Heart right ventricle (tissue), 16 donors: ENCODE measurements at regions not wholly inside any gene's neighbourhood (a gene's known extent, or its start where the extent isn't known, plus 50 kb on each side); places are given as distances from the start of the nearest gene placed in this dataset.

Experiments
- ATAC-seq, 8 donors: fragments of 200-7000 bp; cut with Tn5 transposase; one replicate each; pipeline ENCODE4 v1.9.1; 2020; ENCODE audit warnings: mild to moderate bottlenecking in 8 of 8, moderate library complexity in 8 of 8, moderate number of reproducible peaks in 1 of 8
- DNase-seq, 2 donors: peaks; one replicate each; pipeline ENCODE4 v3.0.0-alpha.2; 2020
- H3K27ac ChIP-seq, 10 donors: fragments of 200-600 bp; sonication (generic) in 2 of 10; one replicate each; pipeline versions ENCODE4 v1.5.0 to v1.8.0; 2020 to 2022; ENCODE audit warnings: mild to moderate bottlenecking in 3 of 10
- H3K27me3 ChIP-seq, 7 donors: fragments of 200-600 bp; one replicate each; pipeline ENCODE4 v1.8.0; 2021 to 2022; ENCODE audit warnings: mild to moderate bottlenecking in 2 of 7
- H3K36me3 ChIP-seq, 9 donors: fragments of 200-600 bp; sonication (generic) in 1 of 9; one replicate each; pipeline versions ENCODE4 v1.5.0 to v1.8.0; 2020 to 2022; ENCODE audit warnings: mild to moderate bottlenecking in 2 of 9
- H3K4me1 ChIP-seq, 9 donors: fragments of 200-600 bp; sonication (generic) in 1 of 9; one replicate each; pipeline versions ENCODE4 v1.5.0 to v1.8.0; 2020 to 2022; ENCODE audit warnings: mild to moderate bottlenecking in 4 of 9
- H3K4me3 ChIP-seq, 10 donors: fragments of 200-600 bp; sonication (generic) in 2 of 10; one replicate each; pipeline versions ENCODE4 v1.5.0 to v1.8.0; 2020 to 2022; ENCODE audit warnings: mild to moderate bottlenecking in 7 of 10, moderate library complexity in 2 of 10
- H3K9me3 ChIP-seq, 11 donors: fragments of 200-600 bp in 10 of 11; sonication (generic) in 2 of 11; one replicate each; pipeline versions ENCODE4 v1.5.0 to v1.8.0; 2013 to 2022; ENCODE audit warnings: mild to moderate bottlenecking in 2 of 11, control low read depth in 1 of 11, moderate library complexity in 1 of 11
- WGBS, 2 donors: extraction: QIAGEN DNeasy Blood & Tissue Kit; methylation state at CpG; one replicate each; pipeline ENCODE4 v1.1.7; 2013; ENCODE audit warnings: inconsistent platforms in 1 of 2; 5-methylcytosine and 5-hydroxymethylcytosine counted together
- intact Hi-C, 10 donors: fragments of 100-400 bp; cut with DNase I; formaldehyde crosslinking; loops; one replicate each; pipeline versions ENCODE4 v1.11.1 to v1.14.2; 2022
- TF ChIP-seq, protein P1 (sequence below), 9 donors: fragments of 200-600 bp; sonication (generic) in 2 of 9; IDR thresholded peaks; one replicate each; pipeline versions ENCODE4 v1.5.0 to v1.8.0; 2021 to 2022; ENCODE audit warnings: antibody characterized with exemption in 9 of 9, mild to moderate bottlenecking in 5 of 9, moderate library complexity in 1 of 9
- donor health status: Arrhythmogenic right ventricular cardiomyopathy.
- donor health status: ischemic (EF 13 %, LVEDD 7.1; RV severe dilation, severe dysfunction).
- donor health status: healthy with polysubstance abuse.
- donor health status: DM: no; HTN: yes; CAD: no.
- donor health status: DM: no; HTN: no; CAD: no.
- donor health status: ischemic (EF 25% LVEDD 6.9; RV normal size, moderate dysfunction).
- donor health status: ischemic (EF 25% LVEDD 5.7; RV mildly dilated, moderate dysfunction).
- donor health status: healthy.
- donor health status: DM: yes; HTN: yes; CAD: no.
- donor health status: Ischemic cardiomyopathy.
- donor health status: ischemic (EF 35%, LVEDD 5.7; RV mildly dilated, moderate dysfunction).
- donor health status: nonischemic (EF 11% LVEDD 7.7; RV severe dilation, severe dysfunction).
- donor health status: DM: yes; HTN: yes; CAD: no.
- donor health status: PGD.
- donor health status: ischemic (EF 29% LVEDD 5.4; RV normal size, mild dysfunction).
- donor health status: nonischemic (EF 23%, LVEDD 6.1; RV moderate dilation, normal function).

DNA sequence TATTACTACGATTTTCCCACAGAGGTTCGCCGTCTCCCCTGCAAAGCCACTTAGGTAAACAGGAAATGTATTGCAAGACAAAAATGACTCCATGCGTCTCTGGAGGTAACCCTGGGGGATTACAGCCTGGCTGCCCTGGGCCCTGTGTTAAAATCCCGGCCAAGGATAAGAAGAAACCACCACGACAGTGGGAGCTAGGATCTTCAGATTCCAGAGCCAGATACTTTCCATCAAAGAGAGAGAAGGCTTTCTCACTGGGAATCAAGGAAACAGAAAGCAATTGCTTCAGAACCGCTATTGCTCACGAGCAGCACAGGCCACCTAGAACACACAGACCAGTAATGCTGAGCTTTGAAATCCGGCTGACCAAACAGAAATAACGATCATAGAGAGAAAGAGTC, 97.9 kb upstream of the ZNF516 start:
- intact Hi-C loops, result no loop called here
- ATAC-seq (no peak), DNase-seq (no peak)
- Histone ChIP-seq H3K36me3 (no peaks in the 10 kb centered on the region), H3K4me1 (peaks cover 0 to 22% (median 4%) of the 10 kb centered on the region in 9 donors), H3K4me3 (no peak overlapping the region), H3K27me3 (peaks cover 0 to 56% (median 50%) of the 10 kb centered on the region in 7 donors), H3K27ac (no peak overlapping the region), H3K9me3 (no peaks in the 10 kb centered on the region)
- 30 to 38% methylated on average over 10 of the region's 10 CpGs for WGBS, 2 donors
- TF ChIP-seq, protein P1, sequence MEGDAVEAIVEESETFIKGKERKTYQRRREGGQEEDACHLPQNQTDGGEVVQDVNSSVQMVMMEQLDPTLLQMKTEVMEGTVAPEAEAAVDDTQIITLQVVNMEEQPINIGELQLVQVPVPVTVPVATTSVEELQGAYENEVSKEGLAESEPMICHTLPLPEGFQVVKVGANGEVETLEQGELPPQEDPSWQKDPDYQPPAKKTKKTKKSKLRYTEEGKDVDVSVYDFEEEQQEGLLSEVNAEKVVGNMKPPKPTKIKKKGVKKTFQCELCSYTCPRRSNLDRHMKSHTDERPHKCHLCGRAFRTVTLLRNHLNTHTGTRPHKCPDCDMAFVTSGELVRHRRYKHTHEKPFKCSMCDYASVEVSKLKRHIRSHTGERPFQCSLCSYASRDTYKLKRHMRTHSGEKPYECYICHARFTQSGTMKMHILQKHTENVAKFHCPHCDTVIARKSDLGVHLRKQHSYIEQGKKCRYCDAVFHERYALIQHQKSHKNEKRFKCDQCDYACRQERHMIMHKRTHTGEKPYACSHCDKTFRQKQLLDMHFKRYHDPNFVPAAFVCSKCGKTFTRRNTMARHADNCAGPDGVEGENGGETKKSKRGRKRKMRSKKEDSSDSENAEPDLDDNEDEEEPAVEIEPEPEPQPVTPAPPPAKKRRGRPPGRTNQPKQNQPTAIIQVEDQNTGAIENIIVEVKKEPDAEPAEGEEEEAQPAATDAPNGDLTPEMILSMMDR (IDR thresholded peaks at IDR 0.05), result no peak

DNA sequence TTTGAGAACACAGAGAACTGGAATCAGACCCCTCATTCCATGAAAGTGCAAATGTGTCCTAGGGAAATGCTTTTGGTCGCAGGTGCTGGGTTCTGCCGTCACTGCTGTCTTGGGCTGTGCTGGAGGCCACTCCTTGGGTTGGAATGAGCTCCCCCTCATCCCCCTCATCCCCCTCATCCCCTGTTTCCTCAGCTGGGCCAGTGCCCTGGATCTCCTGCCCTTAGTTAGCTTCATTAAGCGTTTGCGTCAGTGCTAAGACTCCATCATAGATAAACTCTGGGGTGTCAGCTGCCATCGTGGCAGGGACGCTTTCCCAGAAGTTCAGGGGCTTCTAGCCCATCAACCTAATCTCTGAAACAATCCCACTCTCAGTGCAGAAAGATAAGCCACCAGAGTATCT, 97.1 kb upstream of the ZNF516 start:
- H3K9me3 ChIP-seq, result no peaks in the 10 kb centered on the region
- H3K4me3 ChIP-seq, result no peak overlapping the region
- DNase-seq (no peak), ATAC-seq (no peak)
- peaks cover 0 to 64% (median 50%) of the 10 kb centered on the region in 7 donors for H3K27me3 ChIP-seq
- no peaks in the 10 kb centered on the region for H3K36me3 ChIP-seq
- no peak overlapping the region for H3K27ac ChIP-seq
- WGBS, 2 donors, result 50 to 63% methylated on average over 6 of the region's 6 CpGs
- peaks cover 0 to 22% (median 4%) of the 10 kb centered on the region in 9 donors for H3K4me1 ChIP-seq
- intact Hi-C loops, result no loop called here
- TF ChIP-seq, protein P1 (IDR thresholded peaks at IDR 0.05), result no peak

DNA sequence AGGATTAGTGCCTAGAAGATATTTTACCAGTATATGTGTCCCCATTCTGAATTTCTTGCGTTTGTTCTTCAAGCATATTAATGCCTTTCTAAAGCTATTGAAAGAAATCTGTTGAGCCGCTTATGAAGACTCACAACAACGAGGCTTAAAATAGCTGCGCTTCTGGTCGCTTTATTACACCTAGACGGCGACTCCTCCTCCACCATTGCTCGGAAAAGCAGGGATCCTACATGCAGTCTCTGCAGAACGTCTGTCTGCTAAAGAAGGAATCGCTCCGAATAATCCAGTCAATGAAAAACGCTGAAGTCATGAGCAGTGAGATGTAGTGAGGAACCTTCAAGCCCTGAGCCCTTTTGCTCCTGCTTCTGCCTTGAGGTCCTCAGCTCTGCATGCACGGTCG, 94.8 kb upstream of the ZNF516 start:
- TF ChIP-seq, protein P1 (IDR thresholded peaks at IDR 0.05), result no peak
- Histone ChIP-seq H3K4me1 (peaks cover 0 to 22% (median 4%) of the 10 kb centered on the region in 9 donors), H3K36me3 (no peaks in the 10 kb centered on the region), H3K4me3 (no peak overlapping the region), H3K27me3 (peaks cover 0 to 67% (median 43%) of the 10 kb centered on the region in 7 donors), H3K9me3 (no peaks in the 10 kb centered on the region), H3K27ac (no peak overlapping the region)
- 79 to 83% methylated on average over 14 of the region's 14 CpGs for WGBS, 2 donors
- DNase-seq (no peak), ATAC-seq (no peak)
- intact Hi-C loops, result no loop called here

DNA sequence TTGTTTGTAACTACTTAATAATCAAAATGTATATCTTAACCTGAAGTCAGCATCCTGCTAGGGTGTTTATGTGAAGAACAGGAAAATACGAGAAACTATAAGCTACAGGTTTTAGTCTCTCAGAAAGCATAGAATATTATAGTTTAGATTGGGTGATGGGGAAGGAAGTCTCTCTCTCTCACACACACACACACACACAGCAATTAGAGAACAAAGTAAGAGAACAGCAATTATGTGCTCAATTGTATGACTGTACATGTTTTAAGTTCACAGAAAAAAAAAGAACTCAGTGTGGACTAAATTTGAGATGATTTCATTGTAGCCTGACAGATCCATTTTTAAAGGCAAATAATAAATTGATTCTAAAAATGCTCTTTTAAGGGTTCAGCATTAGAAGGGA, 94.3 kb upstream of the ZNF516 start:
- Histone ChIP-seq H3K27me3 (peaks cover 0 to 61% (median 38%) of the 10 kb centered on the region in 7 donors), H3K9me3 (no peaks in the 10 kb centered on the region), H3K4me3 (peak overlapping the region in 7 of 10 donors; percentile 22 to 44 (median 39)), H3K36me3 (no peaks in the 10 kb centered on the region), H3K27ac (peak overlapping the region in 1 of 10 donors; percentile 23), H3K4me1 (peaks cover 0 to 22% (median 4%) of the 10 kb centered on the region in 9 donors)
- ATAC-seq (no peak), DNase-seq (no peak)
- 43 to 44% methylated on average over 1 of the region's 1 CpG for WGBS, 2 donors
- intact Hi-C loops, result no loop called here
- TF ChIP-seq, protein P1 (IDR thresholded peaks at IDR 0.05), result no peak
